Activated CD4-positive, CD25-positive, alpha-beta regulatory T cell (primary cell): ENCODE measurements at regions not wholly inside any gene's neighbourhood (a gene's known extent, or its start where the extent isn't known, plus 50 kb on each side); places are given as distances from the start of the nearest gene placed in this dataset.
"Not testable (repeated sequence)": the region's sequence is repeated elsewhere in the genome, so short reads cannot be mapped to it uniquely, and the experiment has no call there.

Experiments
- DNase-seq, 4 experiments: peaks; one replicate each; lab custom pipeline; 2025; lab: John Stamatoyannopoulos, UW

- DNase-seq: no peak
Measured at GRCh38 chr17:5898406-5898805, 171.8 kb upstream of the WSCD1 start.

- DNase-seq: no peak
Measured at GRCh38 chr17:5899496-5900195, 170.5 kb upstream of the WSCD1 start.

GRCh38 chr17:5901731-5902130 is 168.4 kb upstream of the WSCD1 start:
- no peak for DNase-seq

GRCh38 chr17:5902181-5903140 is 167.7 kb upstream of the WSCD1 start:
- DNase-seq: no peak

- no peak for DNase-seq
Measured at GRCh38 chr17:5911919-5912318, 158.3 kb upstream of the WSCD1 start.

GRCh38 chr17:5913032-5913531 is 157.1 kb upstream of the WSCD1 start:
- DNase-seq: no peak

GRCh38 chr17:5913641-5914040 is 156.5 kb upstream of the WSCD1 start:
- DNase-seq: no peak

- no peak for DNase-seq
Measured at GRCh38 chr17:5915337-5915736, 154.8 kb upstream of the WSCD1 start.

GRCh38 chr17:5919089-5919488 is 151.1 kb upstream of the WSCD1 start:
- no peak for DNase-seq

GRCh38 chr17:5921512-5922282 is 148.5 kb upstream of the WSCD1 start:
- no peak for DNase-seq

- no peak for DNase-seq
Measured at GRCh38 chr17:5922476-5922875, 147.7 kb upstream of the WSCD1 start.

GRCh38 chr17:5929721-5930120 is 140.5 kb upstream of the WSCD1 start:
- DNase-seq: no peak

- DNase-seq: not testable (repeated sequence)
Measured at GRCh38 chr17:5930555-5930954, 139.6 kb upstream of the WSCD1 start.

- DNase-seq: no peak
Measured at GRCh38 chr17:5931616-5932015, 138.6 kb upstream of the WSCD1 start.

GRCh38 chr17:5933430-5933829 is 136.7 kb upstream of the WSCD1 start:
- no peak for DNase-seq

GRCh38 chr17:5941258-5941657 is 128.9 kb upstream of the WSCD1 start:
- no peak for DNase-seq

- no peak for DNase-seq
Measured at GRCh38 chr17:5942687-5943086, 127.5 kb upstream of the WSCD1 start.

GRCh38 chr17:5943232-5943631 is 126.9 kb upstream of the WSCD1 start:
- no peak for DNase-seq

- DNase-seq: no peak
Measured at GRCh38 chr17:5943982-5944381, 126.2 kb upstream of the WSCD1 start.

GRCh38 chr17:5947701-5948180 is 122.4 kb upstream of the WSCD1 start:
- DNase-seq: no peak

- no peak for DNase-seq
Measured at GRCh38 chr17:5948811-5949210, 121.4 kb upstream of the WSCD1 start.

- DNase-seq: no peak
Measured at GRCh38 chr17:5950878-5951277, 119.3 kb upstream of the WSCD1 start.
